ENCODE measurements at regions not wholly inside any gene's neighbourhood (a gene's known extent, or its start where the extent isn't known, plus 50 kb on each side); places are given as distances from the start of the nearest gene placed in this dataset.
"Not testable (repeated sequence)": the region's sequence is repeated elsewhere in the genome, so short reads cannot be mapped to it uniquely, and the experiment has no call there.

GRCh38 chr5:16291894-16292293, 112.3 kb upstream of the MARCHF11 start:
- DNase-seq: no peak

- DNase-seq: no peak
Observed at GRCh38 chr5:16291474-16291873, 111.9 kb upstream of the MARCHF11 start.

- DNase-seq: no peak
Observed at GRCh38 chr5:16283791-16284190, 104.2 kb upstream of the MARCHF11 start.

- not testable (repeated sequence) for DNase-seq
Observed at GRCh38 chr5:16276859-16277258, 97.3 kb upstream of the MARCHF11 start.

- no peak for DNase-seq
Observed at GRCh38 chr5:16271851-16272250, 92.3 kb upstream of the MARCHF11 start.

- no peak for DNase-seq
Observed at GRCh38 chr5:16265141-16265540, 85.5 kb upstream of the MARCHF11 start.

- no peak for DNase-seq
Observed at GRCh38 chr5:16260000-16260399, 80.4 kb upstream of the MARCHF11 start.

- no peak for DNase-seq
Observed at GRCh38 chr5:16253856-16254255, 74.3 kb upstream of the MARCHF11 start.

- peak; percentile 7 for DNase-seq
Observed at GRCh38 chr5:16245956-16246355, 66.4 kb upstream of the MARCHF11 start.

GRCh38 chr5:16245249-16245648, 65.7 kb upstream of the MARCHF11 start:
- DNase-seq: no peak

GRCh38 chr5:16238018-16238417, 58.4 kb upstream of the MARCHF11 start:
- DNase-seq: no peak

- DNase-seq: no peak
Observed at GRCh38 chr5:16234598-16234997, 55.0 kb upstream of the MARCHF11 start.

- DNase-seq: no peak
Observed at GRCh38 chr5:16233730-16234129, 54.1 kb upstream of the MARCHF11 start.

- DNase-seq: no peak
Observed at GRCh38 chr5:16229357-16229940, 49.9 kb upstream of the MARCHF11 start.

Measured in NCI-H524 treated with DMSO at 0.1 percent for 48 hours (cell line).